ENCODE measurements at regions not wholly inside any gene's neighbourhood (a gene's known extent, or its start where the extent isn't known, plus 50 kb on each side); places are given as distances from the start of the nearest gene placed in this dataset.

- Histone ChIP-seq H3K9me3 (no peaks in the 10 kb centered on the region), H3K27ac (no peak overlapping the region), H3K4me1 (no peaks in the 10 kb centered on the region), H3K4me3 (no peak overlapping the region), H3K9ac (ENCODE audit: low read depth in 2 of 2, low read length in 2 of 2) (no peak overlapping the region), H3K36me3 (no peaks in the 10 kb centered on the region), H3K27me3 (no peaks in the 10 kb centered on the region)
- DNase-seq: no peak
- TF ChIP-seq CTCF (IDR thresholded peaks at IDR 0.05): no peak
- intact Hi-C loops (cut with DNase I): no loop called here
Measured at GRCh38 chr12:19841451-19841850, 402.2 kb downstream of the AEBP2 start.

GRCh38 chr12:19842116-19842515 is 402.8 kb downstream of the AEBP2 start:
- Histone ChIP-seq H3K27ac (no peak overlapping the region), H3K36me3 (no peaks in the 10 kb centered on the region), H3K4me1 (no peaks in the 10 kb centered on the region), H3K27me3 (no peaks in the 10 kb centered on the region), H3K9ac (ENCODE audit: low read depth in 2 of 2, low read length in 2 of 2) (no peak overlapping the region), H3K4me3 (no peak overlapping the region), H3K9me3 (no peaks in the 10 kb centered on the region)
- no peak for TF ChIP-seq CTCF (IDR thresholded peaks at IDR 0.05)
- intact Hi-C loops (cut with DNase I): no loop called here
- DNase-seq: no peak

- no peaks in the 10 kb centered on the region for H3K4me1 ChIP-seq
- no peak for TF ChIP-seq CTCF (IDR thresholded peaks at IDR 0.05)
- H3K9me3 ChIP-seq: no peaks in the 10 kb centered on the region
- no peak overlapping the region for H3K4me3 ChIP-seq
- no peak overlapping the region for H3K27ac ChIP-seq
- intact Hi-C loops (cut with DNase I): no loop called here
- H3K9ac ChIP-seq (ENCODE audit: low read depth in 2 of 2, low read length in 2 of 2): no peak overlapping the region
- DNase-seq: no peak
- no peaks in the 10 kb centered on the region for H3K27me3 ChIP-seq
- no peaks in the 10 kb centered on the region for H3K36me3 ChIP-seq
Measured at GRCh38 chr12:19844224-19844623, 404.9 kb downstream of the AEBP2 start.

- no peaks in the 10 kb centered on the region for H3K4me1 ChIP-seq
- no peak for DNase-seq
- intact Hi-C loops (cut with DNase I): no loop called here
- no peak for TF ChIP-seq CTCF (IDR thresholded peaks at IDR 0.05)
- no peak overlapping the region for H3K9ac ChIP-seq (ENCODE audit: low read depth in 2 of 2, low read length in 2 of 2)
- no peaks in the 10 kb centered on the region for H3K27me3 ChIP-seq
- no peak overlapping the region for H3K4me3 ChIP-seq
- no peaks in the 10 kb centered on the region for H3K9me3 ChIP-seq
- H3K27ac ChIP-seq: no peak overlapping the region
- H3K36me3 ChIP-seq: no peaks in the 10 kb centered on the region
Measured at GRCh38 chr12:19846574-19846973, 407.3 kb downstream of the AEBP2 start.

GRCh38 chr12:19847294-19848059 is 408.2 kb downstream of the AEBP2 start:
- H3K9ac ChIP-seq (ENCODE audit: low read depth in 2 of 2, low read length in 2 of 2): no peak overlapping the region
- no peak overlapping the region for H3K4me3 ChIP-seq
- no peak for DNase-seq
- H3K27ac ChIP-seq: peak overlapping the region; percentile 45
- no peaks in the 10 kb centered on the region for H3K9me3 ChIP-seq
- no peaks in the 10 kb centered on the region for H3K27me3 ChIP-seq
- no peaks in the 10 kb centered on the region for H3K4me1 ChIP-seq
- no peak for TF ChIP-seq CTCF (IDR thresholded peaks at IDR 0.05)
- intact Hi-C loops (cut with DNase I): no loop called here
- H3K36me3 ChIP-seq: no peaks in the 10 kb centered on the region

Measured in colonic mucosa (tissue), 4 donors.